GM12878 (cell line): ENCODE measurements at regions not wholly inside any gene's neighbourhood (a gene's known extent, or its start where the extent isn't known, plus 50 kb on each side); places are given as distances from the start of the nearest gene placed in this dataset.

Experiments used
- ATAC-seq: fragments of 200-7000 bp; cut with Tn5 transposase; 3 replicates; pipeline ENCODE4 v1.9.1; 2020; ENCODE audit warnings: mild to moderate bottlenecking, moderate library complexity
- BruUV-seq: library from RNA; stranded (reverse); fragments of 400-500 nt; replicated peaks from 2 replicates; lab custom pipeline; 2021; lab: Mats Ljungman, UMichigan
- CTCF ChIA-PET: fragments of 300-600 bp; sonication (Branson Sonifier 250); formaldehyde crosslinking; extraction: SDS; loops from one replicate; lab custom pipeline; 2021; ENCODE audit warnings: inconsistent platforms; lab: Yijun Ruan, JAX
- POLR2A ChIA-PET: fragments of 350-600 bp; formaldehyde crosslinking; extraction: SDS; loops from one replicate; lab custom pipeline; 2021; ENCODE audit warnings: inconsistent platforms; lab: Charles Lee
- RAD21 ChIA-PET: fragments of 300-600 bp; sonication (Branson Sonifier 250); formaldehyde crosslinking; loops from one replicate; lab custom pipeline; 2023; ENCODE audit warnings: antibody characterized with exemption; ENCODE audit not compliant: unreplicated experiment; lab: Charles Lee
- SMC1A ChIA-PET: fragments of 300-600 bp; sonication (Branson Sonifier 250); formaldehyde crosslinking; loops from one replicate; lab custom pipeline; 2023; ENCODE audit not compliant: unreplicated experiment, uncharacterized antibody; lab: Charles Lee
- DNase-seq: peaks from one replicate; pipeline ENCODE4 v3.0.0-alpha.2; 2011; ENCODE audit warnings: low read depth, low spot score
- FAIRE-seq: peaks from 3 replicates; lab custom pipeline; 2011; peaks lifted over from hg19 to GRCh38; lab: Jason Lieb, UNC
- H2AFZ ChIP-seq: 2 replicates; pipeline ENCODE4 v1.6.0; 2011; ENCODE audit warnings: low read depth, low read length, control low read depth; ENCODE audit not compliant: control insufficient read depth
- H3K27ac ChIP-seq: 2 replicates; pipeline ENCODE4 v1.5.1; 2011; ENCODE audit warnings: control low read depth; ENCODE audit not compliant: control insufficient read depth, insufficient read depth
- H3K27me3 ChIP-seq, 2 experiments: replicated peaks in 1 of 2; 2 replicates each; pipeline versions ENCODE4 v1.6.0 to v1.6.1; 2011; ENCODE audit warnings: low read length in 1 of 2; ENCODE audit not compliant: control insufficient read depth in 2 of 2, insufficient read depth in 2 of 2
- H3K36me3 ChIP-seq, 2 experiments: 2 replicates each; pipeline ENCODE4 v1.5.1; 2011; ENCODE audit warnings: low read length in 1 of 2; ENCODE audit not compliant: control insufficient read depth in 2 of 2, insufficient read depth in 2 of 2
- H3K4me1 ChIP-seq: 2 replicates; pipeline ENCODE4 v1.6.1; 2011; ENCODE audit warnings: mild to moderate bottlenecking, low read length, moderate library complexity, mixed read lengths; ENCODE audit not compliant: control insufficient read depth, insufficient read depth
- H3K4me2 ChIP-seq: 2 replicates; pipeline ENCODE4 v1.6.0; 2011; ENCODE audit warnings: control low read depth; ENCODE audit not compliant: control insufficient read depth, insufficient read depth
- H3K4me3 ChIP-seq: fragments of 200-600 bp; sonication (generic); 2 replicates; pipeline ENCODE4 v1.5.1; 2016
- H3K79me2 ChIP-seq: 2 replicates; pipeline ENCODE4 v1.6.0; 2011; ENCODE audit warnings: low read length; ENCODE audit not compliant: control insufficient read depth, insufficient read depth
- H3K9ac ChIP-seq: 2 replicates; pipeline ENCODE4 v1.8.0; 2011; ENCODE audit warnings: low read length, control low read depth, mixed read lengths; ENCODE audit not compliant: control insufficient read depth, insufficient read depth
- H3K9me3 ChIP-seq: replicated peaks from 3 replicates; pipeline ENCODE4 v1.5.1; 2011; ENCODE audit warnings: mild to moderate bottlenecking, low read length; ENCODE audit not compliant: control insufficient read depth, insufficient read depth
- H4K20me1 ChIP-seq: 2 replicates; pipeline ENCODE4 v1.6.0; 2011; ENCODE audit not compliant: control insufficient read depth, insufficient read depth
- CBX5 ChIP-seq: sonication (generic); IDR thresholded peaks from 2 replicates; pipeline ENCODE4 v1.6.1; 2016; ENCODE audit warnings: low read depth, moderate library complexity, mild to moderate bottlenecking, inconsistent platforms
- CEBPB ChIP-seq, 2 experiments: fragments of 150-350 bp in 1 of 2; IDR thresholded peaks; 2 replicates each; pipeline ENCODE4 v1.6.1; 2012 to 2014; ENCODE audit warnings: low read depth in 2 of 2, low read length in 2 of 2, borderline replicate concordance in 1 of 2, inconsistent platforms in 1 of 2
- CHD1 ChIP-seq: IDR thresholded peaks from 2 replicates; pipeline ENCODE4 v1.6.1; 2012; ENCODE audit warnings: low read depth, low read length, improper control_type of control experiment
- EGR1 ChIP-seq, 2 experiments: IDR thresholded peaks; 1 replicate in 1 of 2; 2 replicates in 1 of 2; pipeline ENCODE4 v1.6.1; 2011 to 2012; ENCODE audit warnings: low read depth in 2 of 2, low read length in 2 of 2, borderline replicate concordance in 1 of 2, mild to moderate bottlenecking in 1 of 2, moderate library complexity in 1 of 2
- ELK1 ChIP-seq: IDR thresholded peaks from 2 replicates; pipeline ENCODE4 v1.6.1; 2012; ENCODE audit warnings: low read depth, low read length, improper control_type of control experiment
- ESRRA ChIP-seq: IDR thresholded peaks from 2 replicates; pipeline ENCODE4 v1.6.1; 2012; ENCODE audit warnings: mild to moderate bottlenecking, low read length, improper control_type of control experiment
- IKZF1 ChIP-seq: fragments of 450-650 bp; conservative IDR thresholded peaks from 2 replicates; pipeline ENCODE4 v1.6.1; 2017; ENCODE audit warnings: antibody characterized with exemption, mild to moderate bottlenecking
- IRF4 ChIP-seq: IDR thresholded peaks from 2 replicates; pipeline ENCODE4 v1.6.1; 2011; ENCODE audit warnings: low read depth, low read length
- JUND ChIP-seq: IDR thresholded peaks from 2 replicates; pipeline ENCODE4 v1.6.1; 2012; ENCODE audit warnings: low read depth, mild to moderate bottlenecking, low read length, improper control_type of control experiment, moderate library complexity
- MXI1 ChIP-seq: fragments of 150-350 bp; IDR thresholded peaks from 2 replicates; pipeline ENCODE4 v1.6.1; 2011; ENCODE audit warnings: low read depth, mild to moderate bottlenecking, inconsistent platforms, low read length, improper control_type of control experiment
- NBN ChIP-seq: fragments of 450-650 bp; IDR thresholded peaks from 2 replicates; pipeline ENCODE4 v1.6.1; 2016
- NFYA ChIP-seq: IDR thresholded peaks from 2 replicates; pipeline ENCODE4 v1.6.1; 2011; ENCODE audit warnings: low read depth, mild to moderate bottlenecking, low read length, improper control_type of control experiment, borderline replicate concordance
- NRF1 ChIP-seq: conservative IDR thresholded peaks from 2 replicates; pipeline ENCODE4 v1.6.1; 2011; ENCODE audit warnings: mild to moderate bottlenecking, low read depth, low read length, improper control_type of control experiment
- PAX5 ChIP-seq: IDR thresholded peaks from 2 replicates; pipeline ENCODE4 v1.6.1; 2011; ENCODE audit warnings: low read depth, low read length, borderline replicate concordance
- PAX8 ChIP-seq: fragments of 450-650 bp; IDR thresholded peaks from 2 replicates; pipeline ENCODE4 v1.6.1; 2017; ENCODE audit warnings: mild to moderate bottlenecking, moderate library complexity
- TCF12 ChIP-seq: IDR thresholded peaks from 2 replicates; pipeline ENCODE4 v1.6.1; 2011; ENCODE audit warnings: low read depth, mild to moderate bottlenecking, low read length
- USF2 ChIP-seq: IDR thresholded peaks from 2 replicates; pipeline ENCODE4 v1.6.1; 2011; ENCODE audit warnings: low read depth, low read length, improper control_type of control experiment, borderline replicate concordance
- YBX1 ChIP-seq: fragments of 450-650 bp; IDR thresholded peaks from 2 replicates; pipeline ENCODE4 v1.6.1; 2016; ENCODE audit warnings: antibody characterized with exemption
- ZZZ3 ChIP-seq: IDR thresholded peaks from 2 replicates; pipeline ENCODE4 v1.6.1; 2011; ENCODE audit warnings: low read depth; ENCODE audit not compliant: control insufficient read depth, insufficient read length
- in situ Hi-C: fragments of 300-500 bp; cut with MboI; formaldehyde crosslinking; loops from 9 replicates; pipeline ENCODE4 v1.14.3; 2018; ENCODE audit warnings: mixed read lengths
- intact Hi-C: fragments of 100-400 bp; cut with micrococcal nuclease; formaldehyde crosslinking; loops from one replicate; pipeline ENCODE4 v1.14.2; 2022; ENCODE audit not compliant: unreplicated experiment
- TF ChIP-seq, protein P1 (sequence below): fragments of 450-650 bp; IDR thresholded peaks from 2 replicates; pipeline ENCODE4 v1.6.1; 2016; ENCODE audit warnings: mild to moderate bottlenecking

GRCh38 chr4:13910556-13910955 is 283.0 kb upstream of the BOD1L1 start:
- no peaks in the 10 kb centered on the region for H3K9me3 ChIP-seq
- TF ChIP-seq CBX5 (no peak), JUND (no peak), ESRRA (no peak), IRF4 (no peak), IKZF1 (no peak), TCF12 (no peak), ELK1 (no peak), PAX8 (no peak), NBN (no peak), ZZZ3 (no peak), CEBPB (IDR thresholded peaks at IDR 0.05; ENCODE audit: borderline replicate concordance in 1 of 2, low read depth in 2 of 2, low read length in 2 of 2) (no peak), USF2 (no peak), NFYA (no peak), CHD1 (no peak), EGR1 (IDR thresholded peaks at IDR 0.05; ENCODE audit: borderline replicate concordance in 1 of 2, low read depth in 2 of 2, low read length in 2 of 2) (no peak), PAX5 (no peak), YBX1 (no peak), NRF1 (no peak), MXI1 (no peak)
- TF ChIP-seq, protein P1, sequence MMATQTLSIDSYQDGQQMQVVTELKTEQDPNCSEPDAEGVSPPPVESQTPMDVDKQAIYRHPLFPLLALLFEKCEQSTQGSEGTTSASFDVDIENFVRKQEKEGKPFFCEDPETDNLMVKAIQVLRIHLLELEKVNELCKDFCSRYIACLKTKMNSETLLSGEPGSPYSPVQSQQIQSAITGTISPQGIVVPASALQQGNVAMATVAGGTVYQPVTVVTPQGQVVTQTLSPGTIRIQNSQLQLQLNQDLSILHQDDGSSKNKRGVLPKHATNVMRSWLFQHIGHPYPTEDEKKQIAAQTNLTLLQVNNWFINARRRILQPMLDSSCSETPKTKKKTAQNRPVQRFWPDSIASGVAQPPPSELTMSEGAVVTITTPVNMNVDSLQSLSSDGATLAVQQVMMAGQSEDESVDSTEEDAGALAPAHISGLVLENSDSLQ = no peak
- TF ChIP-seq, all 136 proteins: peak for 0
- ATAC-seq (no peak), FAIRE-seq (no peak), DNase-seq (no peak)
- no peak overlapping the region for H3K4me2 ChIP-seq
- ChIA-PET SMC1A (no interaction called here), RAD21 (no interaction called here), CTCF (no interaction called here), POLR2A (no interaction called here)
- no peak overlapping the region for H3K4me3 ChIP-seq
- no peaks in the 10 kb centered on the region for H3K4me1 ChIP-seq
- no TSS peak for BruUV-seq
- intact Hi-C loops = no loop called here
- H3K27me3 ChIP-seq = no peaks in the 10 kb centered on the region
- H3K79me2 ChIP-seq = no peaks in the 10 kb centered on the region
- no peak overlapping the region for H2AFZ ChIP-seq
- H3K27ac ChIP-seq = no peak overlapping the region
- H4K20me1 ChIP-seq = no peaks in the 10 kb centered on the region
- H3K9ac ChIP-seq = no peak overlapping the region
- in situ Hi-C loops = no loop called here
- H3K36me3 ChIP-seq = no peaks in the 10 kb centered on the region
